GM18526 (cell line): ENCODE measurements at regions not wholly inside any gene's neighbourhood (a gene's known extent, or its start where the extent isn't known, plus 50 kb on each side); places are given as distances from the start of the nearest gene placed in this dataset.

Experiments
- POLR2A ChIP-seq: IDR thresholded peaks from 3 replicates; pipeline ENCODE4 v1.6.1; 2011; ENCODE audit not compliant: insufficient read length; ENCODE audit errors: extremely low read depth

- no peak for TF ChIP-seq POLR2A
Measured at GRCh38 chr3:178147001-178147400, 389.2 kb upstream of the KCNMB2 start.

GRCh38 chr3:178152031-178152806 is 384.0 kb upstream of the KCNMB2 start:
- no peak for TF ChIP-seq POLR2A

GRCh38 chr3:178152988-178153387 is 383.2 kb upstream of the KCNMB2 start:
- TF ChIP-seq POLR2A, result no peak

- no peak for TF ChIP-seq POLR2A
Measured at GRCh38 chr3:178155521-178155920, 380.7 kb upstream of the KCNMB2 start.

GRCh38 chr3:178156301-178156700 is 379.9 kb upstream of the KCNMB2 start:
- TF ChIP-seq POLR2A, result no peak

- TF ChIP-seq POLR2A, result no peak
Measured at GRCh38 chr3:178159691-178160220, 376.5 kb upstream of the KCNMB2 start.

- no peak for TF ChIP-seq POLR2A
Measured at GRCh38 chr3:178169421-178169820, 366.8 kb upstream of the KCNMB2 start.

GRCh38 chr3:178170698-178171535 is 365.3 kb upstream of the KCNMB2 start:
- TF ChIP-seq POLR2A, result no peak

- no peak for TF ChIP-seq POLR2A
Measured at GRCh38 chr3:178172121-178172520, 364.1 kb upstream of the KCNMB2 start.

GRCh38 chr3:178174201-178174915 is 361.9 kb upstream of the KCNMB2 start:
- TF ChIP-seq POLR2A, result no peak

- TF ChIP-seq POLR2A, result no peak
Measured at GRCh38 chr3:178181088-178181487, 355.1 kb upstream of the KCNMB2 start.

GRCh38 chr3:178181784-178182183 is 354.5 kb upstream of the KCNMB2 start:
- no peak for TF ChIP-seq POLR2A

- TF ChIP-seq POLR2A, result no peak
Measured at GRCh38 chr3:178182337-178182779, 353.9 kb upstream of the KCNMB2 start.

GRCh38 chr3:178184833-178185232 is 351.4 kb upstream of the KCNMB2 start:
- TF ChIP-seq POLR2A, result no peak

GRCh38 chr3:178186666-178187065 is 349.6 kb upstream of the KCNMB2 start:
- TF ChIP-seq POLR2A, result no peak

GRCh38 chr3:178189854-178190253 is 346.4 kb upstream of the KCNMB2 start:
- TF ChIP-seq POLR2A, result no peak

GRCh38 chr3:178193846-178194245 is 342.4 kb upstream of the KCNMB2 start:
- no peak for TF ChIP-seq POLR2A
